ENCODE measurements at regions not wholly inside any gene's neighbourhood (a gene's known extent, or its start where the extent isn't known, plus 50 kb on each side); places are given as distances from the start of the nearest gene placed in this dataset.

DNA sequence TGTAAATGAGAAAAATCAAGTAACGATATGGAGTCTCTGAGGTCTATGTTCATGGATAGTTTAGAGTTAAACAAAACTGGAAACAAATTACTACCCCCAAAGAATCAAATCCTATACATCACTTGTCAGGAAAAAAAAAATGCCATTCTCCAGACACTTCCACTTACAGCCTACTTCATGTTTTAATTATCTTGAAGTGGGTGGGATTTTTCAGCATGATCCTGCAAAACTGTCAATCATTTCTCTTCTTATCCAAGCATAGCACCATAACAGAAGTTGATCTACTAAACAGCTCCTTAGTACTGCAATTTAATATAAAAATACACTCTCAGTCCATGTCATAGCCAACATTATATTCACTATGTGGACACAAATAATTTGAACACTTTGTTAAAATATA lies 833.9 kb downstream of the TUSC7 start:
- H3K9ac ChIP-seq (ENCODE audit: low read length in 3 of 3) = no peak overlapping the region
- no peak for FAIRE-seq
- intact Hi-C loops (cut with DNase I) = no loop called here
- no peaks in the 10 kb centered on the region for H3K4me1 ChIP-seq (ENCODE audit: control insufficient read depth in 2 of 3, insufficient read depth in 2 of 3, low read depth in 1 of 3, low read length in 3 of 3)
- TF ChIP-seq, protein P1, sequence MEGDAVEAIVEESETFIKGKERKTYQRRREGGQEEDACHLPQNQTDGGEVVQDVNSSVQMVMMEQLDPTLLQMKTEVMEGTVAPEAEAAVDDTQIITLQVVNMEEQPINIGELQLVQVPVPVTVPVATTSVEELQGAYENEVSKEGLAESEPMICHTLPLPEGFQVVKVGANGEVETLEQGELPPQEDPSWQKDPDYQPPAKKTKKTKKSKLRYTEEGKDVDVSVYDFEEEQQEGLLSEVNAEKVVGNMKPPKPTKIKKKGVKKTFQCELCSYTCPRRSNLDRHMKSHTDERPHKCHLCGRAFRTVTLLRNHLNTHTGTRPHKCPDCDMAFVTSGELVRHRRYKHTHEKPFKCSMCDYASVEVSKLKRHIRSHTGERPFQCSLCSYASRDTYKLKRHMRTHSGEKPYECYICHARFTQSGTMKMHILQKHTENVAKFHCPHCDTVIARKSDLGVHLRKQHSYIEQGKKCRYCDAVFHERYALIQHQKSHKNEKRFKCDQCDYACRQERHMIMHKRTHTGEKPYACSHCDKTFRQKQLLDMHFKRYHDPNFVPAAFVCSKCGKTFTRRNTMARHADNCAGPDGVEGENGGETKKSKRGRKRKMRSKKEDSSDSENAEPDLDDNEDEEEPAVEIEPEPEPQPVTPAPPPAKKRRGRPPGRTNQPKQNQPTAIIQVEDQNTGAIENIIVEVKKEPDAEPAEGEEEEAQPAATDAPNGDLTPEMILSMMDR (IDR thresholded peaks at IDR 0.05; ENCODE audit: borderline replicate concordance, extremely low read depth, insufficient read depth) = no peak
- H3K9me3 ChIP-seq (ENCODE audit: control insufficient read depth in 2 of 3, insufficient read depth in 1 of 3, low read length in 3 of 3) = no peaks in the 10 kb centered on the region
- no peaks in the 10 kb centered on the region for H3K36me3 ChIP-seq (ENCODE audit: control insufficient read depth in 2 of 3, insufficient read depth in 3 of 3, low read length in 3 of 3)
- H3K27me3 ChIP-seq (ENCODE audit: control insufficient read depth, insufficient read depth, low read length) = no peaks in the 10 kb centered on the region
- no peak overlapping the region for H3K27ac ChIP-seq (ENCODE audit: low read depth in 2 of 2, low read length in 2 of 2)
- no peak for DNase-seq
- no peak overlapping the region for H3K4me3 ChIP-seq (ENCODE audit: low read length in 3 of 3)

DNA sequence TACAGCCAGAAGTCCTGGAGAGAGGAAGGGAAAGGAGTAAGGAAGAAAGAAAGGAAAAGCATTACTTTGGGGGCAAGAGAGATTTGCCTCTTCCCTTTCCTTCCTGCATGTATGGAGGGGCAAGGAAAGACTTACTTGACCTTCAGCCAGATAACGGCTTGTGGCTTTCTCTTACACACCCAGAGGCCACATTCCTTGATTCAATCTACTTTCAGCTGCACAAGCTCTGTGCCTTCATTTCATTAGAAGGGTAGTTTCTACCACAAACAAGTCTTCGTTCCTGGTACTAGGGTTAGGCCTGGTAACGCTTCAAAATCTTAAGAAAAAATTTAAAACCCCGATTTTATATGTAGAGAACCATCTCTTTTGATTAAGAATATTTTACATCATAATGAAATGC lies 835.9 kb downstream of the TUSC7 start:
- no peaks in the 10 kb centered on the region for H3K9me3 ChIP-seq (ENCODE audit: control insufficient read depth in 2 of 3, insufficient read depth in 1 of 3, low read length in 3 of 3)
- no peaks in the 10 kb centered on the region for H3K4me1 ChIP-seq (ENCODE audit: control insufficient read depth in 2 of 3, insufficient read depth in 2 of 3, low read depth in 1 of 3, low read length in 3 of 3)
- H3K36me3 ChIP-seq (ENCODE audit: control insufficient read depth in 2 of 3, insufficient read depth in 3 of 3, low read length in 3 of 3) = no peaks in the 10 kb centered on the region
- H3K4me3 ChIP-seq (ENCODE audit: low read length in 3 of 3) = no peak overlapping the region
- no peak for FAIRE-seq
- H3K27me3 ChIP-seq (ENCODE audit: control insufficient read depth, insufficient read depth, low read length) = no peaks in the 10 kb centered on the region
- H3K9ac ChIP-seq (ENCODE audit: low read length in 3 of 3) = no peak overlapping the region
- intact Hi-C loops (cut with DNase I) = no loop called here
- H3K27ac ChIP-seq (ENCODE audit: low read depth in 2 of 2, low read length in 2 of 2) = no peak overlapping the region
- TF ChIP-seq, protein P1 (IDR thresholded peaks at IDR 0.05; ENCODE audit: borderline replicate concordance, extremely low read depth, insufficient read depth) = no peak
- DNase-seq = no peak

DNA sequence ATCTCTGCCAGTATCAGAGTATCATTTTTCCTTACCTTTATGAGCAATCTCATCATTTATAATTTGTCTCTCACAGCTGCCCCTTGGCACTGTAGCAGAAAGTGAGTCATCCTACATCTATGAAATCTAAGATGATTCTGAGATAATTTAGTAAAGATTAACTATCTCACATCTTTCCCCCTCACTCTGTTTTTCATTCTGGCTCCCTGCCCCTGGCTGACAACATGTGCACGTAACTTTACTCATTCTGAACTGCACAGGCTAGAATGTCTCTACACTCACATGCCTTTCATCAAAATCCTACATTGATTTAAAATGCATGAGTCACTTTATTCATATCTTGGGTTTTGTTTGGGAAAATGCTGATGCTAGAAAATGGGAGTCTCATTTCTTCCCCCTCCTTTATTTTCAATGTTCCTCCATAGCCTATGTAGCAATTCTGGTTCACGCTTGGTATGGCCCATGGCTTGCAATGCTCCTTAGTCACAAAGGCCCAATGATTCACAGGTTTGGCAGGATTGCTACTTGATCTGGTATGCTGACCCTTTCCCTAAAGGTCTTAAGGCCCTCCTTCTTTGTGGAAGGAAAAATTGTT lies 838.5 kb downstream of the TUSC7 start:
- TF ChIP-seq, protein P1 (IDR thresholded peaks at IDR 0.05; ENCODE audit: borderline replicate concordance, extremely low read depth, insufficient read depth) = no peak
- no peak overlapping the region for H3K27ac ChIP-seq (ENCODE audit: low read depth in 2 of 2, low read length in 2 of 2)
- H3K9me3 ChIP-seq (ENCODE audit: control insufficient read depth in 2 of 3, insufficient read depth in 1 of 3, low read length in 3 of 3) = no peaks in the 10 kb centered on the region
- intact Hi-C loops (cut with DNase I) = no loop called here
- no peaks in the 10 kb centered on the region for H3K4me1 ChIP-seq (ENCODE audit: control insufficient read depth in 2 of 3, insufficient read depth in 2 of 3, low read depth in 1 of 3, low read length in 3 of 3)
- H3K36me3 ChIP-seq (ENCODE audit: control insufficient read depth in 2 of 3, insufficient read depth in 3 of 3, low read length in 3 of 3) = no peaks in the 10 kb centered on the region
- H3K27me3 ChIP-seq (ENCODE audit: control insufficient read depth, insufficient read depth, low read length) = no peaks in the 10 kb centered on the region
- DNase-seq (no peak), FAIRE-seq (no peak)
- H3K4me3 ChIP-seq (ENCODE audit: low read length in 3 of 3) = no peak overlapping the region
- no peak overlapping the region for H3K9ac ChIP-seq (ENCODE audit: low read length in 3 of 3)

- intact Hi-C loops (cut with DNase I) = no loop called here
- Histone ChIP-seq H3K4me3 (ENCODE audit: low read length in 3 of 3) (no peak overlapping the region), H3K36me3 (ENCODE audit: control insufficient read depth in 2 of 3, insufficient read depth in 3 of 3, low read length in 3 of 3) (no peaks in the 10 kb centered on the region), H3K27me3 (ENCODE audit: control insufficient read depth, insufficient read depth, low read length) (no peaks in the 10 kb centered on the region), H3K4me1 (ENCODE audit: control insufficient read depth in 2 of 3, insufficient read depth in 2 of 3, low read depth in 1 of 3, low read length in 3 of 3) (no peaks in the 10 kb centered on the region), H3K9me3 (ENCODE audit: control insufficient read depth in 2 of 3, insufficient read depth in 1 of 3, low read length in 3 of 3) (no peaks in the 10 kb centered on the region), H3K9ac (ENCODE audit: low read length in 3 of 3) (no peak overlapping the region), H3K27ac (ENCODE audit: low read depth in 2 of 2, low read length in 2 of 2) (no peak overlapping the region)
- FAIRE-seq (no peak), DNase-seq (peak in 1 of 5 donors; percentile 21)
- TF ChIP-seq, protein P1 (IDR thresholded peaks at IDR 0.05; ENCODE audit: borderline replicate concordance, extremely low read depth, insufficient read depth) = no peak
Measured at GRCh38 chr3:117548600-117548999, 839.0 kb downstream of the TUSC7 start.

All from kidney (tissue), 13 donors.